NB4 (cell line): ENCODE measurements at regions not wholly inside any gene's neighbourhood (a gene's known extent, or its start where the extent isn't known, plus 50 kb on each side); places are given as distances from the start of the nearest gene placed in this dataset.

Experiments used
- POLR2A ChIP-seq: IDR thresholded peaks from 2 replicates; pipeline ENCODE4 v1.6.1; 2011; ENCODE audit warnings: mild to moderate bottlenecking; ENCODE audit not compliant: insufficient read length; ENCODE audit errors: extremely low read depth
- TF ChIP-seq, protein P1 (sequence below): IDR thresholded peaks from one replicate; pipeline ENCODE4 v1.5.1; 2012; ENCODE audit warnings: low read depth, low read length

DNA sequence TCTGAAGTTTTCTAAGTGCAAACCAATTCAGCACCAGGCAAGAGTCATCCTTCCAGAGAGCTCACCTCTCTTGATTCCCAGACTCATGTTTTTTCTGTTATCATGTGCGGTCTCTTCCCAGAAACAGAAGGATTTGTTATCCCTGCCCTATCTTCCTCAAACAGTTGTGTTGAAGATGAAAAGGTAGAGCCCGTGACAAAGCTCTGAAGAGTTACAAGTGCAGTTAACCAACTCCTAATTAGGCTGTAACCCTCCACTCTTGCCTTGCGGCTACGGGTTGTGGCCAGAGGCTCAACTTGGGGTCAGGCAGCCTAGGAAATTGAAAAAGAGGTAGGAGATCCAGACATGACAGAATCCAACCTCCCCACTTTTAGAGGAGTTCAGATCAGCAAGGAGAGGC lies 76.2 kb upstream of the CADM1 start:
- TF ChIP-seq, protein P1, sequence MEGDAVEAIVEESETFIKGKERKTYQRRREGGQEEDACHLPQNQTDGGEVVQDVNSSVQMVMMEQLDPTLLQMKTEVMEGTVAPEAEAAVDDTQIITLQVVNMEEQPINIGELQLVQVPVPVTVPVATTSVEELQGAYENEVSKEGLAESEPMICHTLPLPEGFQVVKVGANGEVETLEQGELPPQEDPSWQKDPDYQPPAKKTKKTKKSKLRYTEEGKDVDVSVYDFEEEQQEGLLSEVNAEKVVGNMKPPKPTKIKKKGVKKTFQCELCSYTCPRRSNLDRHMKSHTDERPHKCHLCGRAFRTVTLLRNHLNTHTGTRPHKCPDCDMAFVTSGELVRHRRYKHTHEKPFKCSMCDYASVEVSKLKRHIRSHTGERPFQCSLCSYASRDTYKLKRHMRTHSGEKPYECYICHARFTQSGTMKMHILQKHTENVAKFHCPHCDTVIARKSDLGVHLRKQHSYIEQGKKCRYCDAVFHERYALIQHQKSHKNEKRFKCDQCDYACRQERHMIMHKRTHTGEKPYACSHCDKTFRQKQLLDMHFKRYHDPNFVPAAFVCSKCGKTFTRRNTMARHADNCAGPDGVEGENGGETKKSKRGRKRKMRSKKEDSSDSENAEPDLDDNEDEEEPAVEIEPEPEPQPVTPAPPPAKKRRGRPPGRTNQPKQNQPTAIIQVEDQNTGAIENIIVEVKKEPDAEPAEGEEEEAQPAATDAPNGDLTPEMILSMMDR: no peak
- TF ChIP-seq POLR2A: no peak
